Liver (tissue), 7 donors: ENCODE measurements at regions not wholly inside any gene's neighbourhood (a gene's known extent, or its start where the extent isn't known, plus 50 kb on each side); places are given as distances from the start of the nearest gene placed in this dataset.

ENCODE experiments used
- DNase-seq: peaks from one replicate; pipeline ENCODE4 v3.0.0-alpha.2; 2017; ENCODE audit warnings: low spot score
- H3K27ac ChIP-seq, 2 donors: one replicate each; pipeline ENCODE4 v1.7.0; 2013; ENCODE audit warnings: inconsistent platforms in 2 of 2, low read length in 2 of 2, control low read depth in 1 of 2, low read depth in 1 of 2, mild to moderate bottlenecking in 1 of 2
- H3K27me3 ChIP-seq, 4 donors: one replicate each; pipeline versions ENCODE4 v1.6.1 to v1.7.0; 2013; ENCODE audit warnings: low read length in 3 of 4, inconsistent platforms in 1 of 4, mild to moderate bottlenecking in 1 of 4, moderate library complexity in 1 of 4; ENCODE audit not compliant: control insufficient read depth in 4 of 4, insufficient read depth in 4 of 4
- H3K36me3 ChIP-seq, 4 donors: one replicate each; pipeline versions ENCODE4 v1.6.1 to v1.7.0; 2013; ENCODE audit warnings: low read length in 3 of 4, mild to moderate bottlenecking in 3 of 4, low read depth in 1 of 4, moderate library complexity in 1 of 4; ENCODE audit not compliant: control insufficient read depth in 4 of 4, insufficient read depth in 3 of 4
- H3K4me1 ChIP-seq, 4 donors: one replicate each; pipeline versions ENCODE4 v1.6.1 to v1.7.0; 2013; ENCODE audit warnings: low read length in 3 of 4, mild to moderate bottlenecking in 3 of 4, moderate library complexity in 1 of 4; ENCODE audit not compliant: control insufficient read depth in 4 of 4, insufficient read depth in 4 of 4
- H3K4me3 ChIP-seq, 3 donors: one replicate each; pipeline versions ENCODE4 v1.6.1 to v1.7.0; 2013; ENCODE audit warnings: low read length in 3 of 3, control low read depth in 1 of 3, low read depth in 1 of 3, mild to moderate bottlenecking in 1 of 3
- H3K9ac ChIP-seq, 2 donors: one replicate each; pipeline ENCODE4 v1.7.0; 2013; ENCODE audit warnings: low read length in 2 of 2, mild to moderate bottlenecking in 2 of 2, moderate library complexity in 2 of 2, control low read depth in 1 of 2, low read depth in 1 of 2
- H3K9me3 ChIP-seq, 4 donors: one replicate each; pipeline versions ENCODE4 v1.6.1 to v1.7.0; 2013; ENCODE audit warnings: low read length in 3 of 4; ENCODE audit not compliant: control insufficient read depth in 4 of 4
- ATF3 ChIP-seq: IDR thresholded peaks from 2 replicates; pipeline ENCODE4 v1.6.1; 2016; ENCODE audit warnings: antibody characterized with exemption
- EGR1 ChIP-seq, 2 donors: IDR thresholded peaks; 2 replicates each; pipeline ENCODE4 v1.6.1; 2016 to 2018; ENCODE audit warnings: antibody characterized with exemption in 2 of 2, low read depth in 2 of 2
- FOXA2 ChIP-seq: IDR thresholded peaks from 2 replicates; pipeline ENCODE4 v1.6.1; 2016; ENCODE audit warnings: antibody characterized with exemption
- HNF4A ChIP-seq, 2 donors: conservative IDR thresholded peaks; 2 replicates each; pipeline ENCODE4 v1.6.1; 2016; ENCODE audit warnings: antibody characterized with exemption in 2 of 2, mild to moderate bottlenecking in 2 of 2
- JUND ChIP-seq, 2 donors: IDR thresholded peaks; 2 replicates each; pipeline ENCODE4 v1.6.1; 2016; ENCODE audit warnings: antibody characterized with exemption in 2 of 2
- MAX ChIP-seq: IDR thresholded peaks from 2 replicates; pipeline ENCODE4 v1.6.1; 2016; ENCODE audit warnings: antibody characterized with exemption
- NR2F2 ChIP-seq: IDR thresholded peaks from 2 replicates; pipeline ENCODE4 v1.6.1; 2016; ENCODE audit warnings: antibody characterized with exemption
- RAD21 ChIP-seq, 2 donors: IDR thresholded peaks; 2 replicates each; pipeline ENCODE4 v1.6.1; 2016; ENCODE audit warnings: antibody characterized with exemption in 2 of 2, mild to moderate bottlenecking in 2 of 2
- RXRA ChIP-seq, 2 donors: IDR thresholded peaks; 2 replicates each; pipeline ENCODE4 v1.6.1; 2017 to 2018; ENCODE audit warnings: antibody characterized with exemption in 2 of 2, mild to moderate bottlenecking in 1 of 2
- SP1 ChIP-seq: IDR thresholded peaks from 2 replicates; pipeline ENCODE4 v1.6.1; 2018; ENCODE audit warnings: antibody characterized with exemption, mild to moderate bottlenecking
- TAF1 ChIP-seq: conservative IDR thresholded peaks from 2 replicates; pipeline ENCODE4 v1.6.1; 2016; ENCODE audit warnings: antibody characterized with exemption, mild to moderate bottlenecking
- YY1 ChIP-seq: IDR thresholded peaks from 2 replicates; pipeline ENCODE4 v1.6.1; 2016; ENCODE audit warnings: antibody characterized with exemption, mild to moderate bottlenecking
- ZBTB33 ChIP-seq: IDR thresholded peaks from 2 replicates; pipeline ENCODE4 v1.6.1; 2016; ENCODE audit warnings: antibody characterized with exemption
- WGBS: extraction: QIAGEN DNeasy Blood & Tissue Kit; methylation state at CpG from one replicate; pipeline ENCODE4 v1.1.7; 2013; 5-methylcytosine and 5-hydroxymethylcytosine counted together
- TF ChIP-seq, protein P1 (sequence below): IDR thresholded peaks from 2 replicates; pipeline ENCODE4 v1.6.1; 2016; ENCODE audit warnings: antibody characterized with exemption, mild to moderate bottlenecking
- donor health status: healthy.
- donor health status: healthy.
- donor health status: healthy.
- donor health status: healthy.

DNA sequence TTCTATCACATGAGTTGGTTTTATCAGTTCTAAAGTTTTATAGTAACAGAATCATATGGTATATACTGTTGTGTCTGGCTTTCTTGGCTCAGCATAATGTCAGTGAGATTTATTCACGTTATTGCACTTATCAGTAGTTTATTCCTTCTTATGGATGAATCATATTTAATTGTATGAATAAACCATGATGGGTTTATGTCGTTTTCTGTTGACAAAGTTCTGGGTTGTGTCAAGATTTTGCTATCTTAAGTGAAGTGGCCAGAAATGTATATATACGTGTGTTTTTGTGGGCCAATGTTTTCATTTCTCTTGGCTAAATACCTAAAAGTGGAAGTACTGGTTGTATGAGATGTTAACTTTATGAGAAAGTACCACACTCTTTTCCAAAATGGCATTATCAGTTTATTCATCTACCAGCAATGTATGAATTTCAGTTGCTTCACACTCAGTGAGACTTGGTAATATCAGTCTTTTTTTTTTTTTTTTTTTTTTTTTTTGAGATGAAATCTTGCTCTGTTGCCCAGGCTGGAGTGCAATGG lies 112.4 kb upstream of the DCBLD2 start:
- Histone ChIP-seq H3K4me1 (no peaks in the 10 kb centered on the region), H3K4me3 (no peak overlapping the region), H3K27ac (no peak overlapping the region), H3K36me3 (no peaks in the 10 kb centered on the region), H3K9me3 (no peaks in the 10 kb centered on the region), H3K9ac (no peak overlapping the region), H3K27me3 (no peaks in the 10 kb centered on the region)
- no peak for DNase-seq
- TF ChIP-seq HNF4A (conservative IDR thresholded peaks at IDR 0.05) (no peak), SP1 (no peak), RAD21 (IDR thresholded peaks at IDR 0.05) (no peak), JUND (IDR thresholded peaks at IDR 0.05) (no peak), NR2F2 (no peak), ATF3 (no peak), TAF1 (no peak), FOXA2 (no peak), ZBTB33 (no peak), EGR1 (IDR thresholded peaks at IDR 0.05; ENCODE audit: low read depth in 2 of 2) (no peak)
- TF ChIP-seq, protein P1, sequence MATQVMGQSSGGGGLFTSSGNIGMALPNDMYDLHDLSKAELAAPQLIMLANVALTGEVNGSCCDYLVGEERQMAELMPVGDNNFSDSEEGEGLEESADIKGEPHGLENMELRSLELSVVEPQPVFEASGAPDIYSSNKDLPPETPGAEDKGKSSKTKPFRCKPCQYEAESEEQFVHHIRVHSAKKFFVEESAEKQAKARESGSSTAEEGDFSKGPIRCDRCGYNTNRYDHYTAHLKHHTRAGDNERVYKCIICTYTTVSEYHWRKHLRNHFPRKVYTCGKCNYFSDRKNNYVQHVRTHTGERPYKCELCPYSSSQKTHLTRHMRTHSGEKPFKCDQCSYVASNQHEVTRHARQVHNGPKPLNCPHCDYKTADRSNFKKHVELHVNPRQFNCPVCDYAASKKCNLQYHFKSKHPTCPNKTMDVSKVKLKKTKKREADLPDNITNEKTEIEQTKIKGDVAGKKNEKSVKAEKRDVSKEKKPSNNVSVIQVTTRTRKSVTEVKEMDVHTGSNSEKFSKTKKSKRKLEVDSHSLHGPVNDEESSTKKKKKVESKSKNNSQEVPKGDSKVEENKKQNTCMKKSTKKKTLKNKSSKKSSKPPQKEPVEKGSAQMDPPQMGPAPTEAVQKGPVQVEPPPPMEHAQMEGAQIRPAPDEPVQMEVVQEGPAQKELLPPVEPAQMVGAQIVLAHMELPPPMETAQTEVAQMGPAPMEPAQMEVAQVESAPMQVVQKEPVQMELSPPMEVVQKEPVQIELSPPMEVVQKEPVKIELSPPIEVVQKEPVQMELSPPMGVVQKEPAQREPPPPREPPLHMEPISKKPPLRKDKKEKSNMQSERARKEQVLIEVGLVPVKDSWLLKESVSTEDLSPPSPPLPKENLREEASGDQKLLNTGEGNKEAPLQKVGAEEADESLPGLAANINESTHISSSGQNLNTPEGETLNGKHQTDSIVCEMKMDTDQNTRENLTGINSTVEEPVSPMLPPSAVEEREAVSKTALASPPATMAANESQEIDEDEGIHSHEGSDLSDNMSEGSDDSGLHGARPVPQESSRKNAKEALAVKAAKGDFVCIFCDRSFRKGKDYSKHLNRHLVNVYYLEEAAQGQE = no peak
- WGBS = 45% methylated on average over 3 of the region's 3 CpGs

- Histone ChIP-seq H3K9me3 (no peaks in the 10 kb centered on the region), H3K27ac (no peak overlapping the region), H3K4me3 (no peak overlapping the region), H3K4me1 (no peaks in the 10 kb centered on the region), H3K9ac (no peak overlapping the region), H3K36me3 (no peaks in the 10 kb centered on the region), H3K27me3 (no peaks in the 10 kb centered on the region)
- TF ChIP-seq RXRA (IDR thresholded peaks at IDR 0.05) (no peak), ZBTB33 (no peak), MAX (no peak), RAD21 (IDR thresholded peaks at IDR 0.05) (no peak), EGR1 (IDR thresholded peaks at IDR 0.05; ENCODE audit: low read depth in 2 of 2) (no peak), YY1 (no peak), JUND (IDR thresholded peaks at IDR 0.05) (no peak), NR2F2 (no peak), ATF3 (no peak), HNF4A (conservative IDR thresholded peaks at IDR 0.05) (no peak), TAF1 (no peak)
- TF ChIP-seq, protein P1 = no peak
- no peak for DNase-seq
Observed at GRCh38 chr3:99013077-99013476, 111.6 kb upstream of the DCBLD2 start.
